IMR-90 (cell line): ENCODE measurements at regions not wholly inside any gene's neighbourhood (a gene's known extent, or its start where the extent isn't known, plus 50 kb on each side); places are given as distances from the start of the nearest gene placed in this dataset.

ENCODE experiments used
- CHD1 ChIP-seq: IDR thresholded peaks from 2 replicates; pipeline ENCODE4 v1.6.1; 2012; ENCODE audit warnings: low read depth, low read length, improper control_type of control experiment
- CTCF ChIP-seq: conservative IDR thresholded peaks from 2 replicates; pipeline ENCODE4 v1.5.1; 2012; ENCODE audit warnings: mild to moderate bottlenecking, low read depth, low read length, improper control_type of control experiment
- ELK1 ChIP-seq: fragments of 150-350 bp; IDR thresholded peaks from 2 replicates; pipeline ENCODE4 v1.6.1; 2016; ENCODE audit warnings: low read depth, mild to moderate bottlenecking, low read length, moderate library complexity, borderline replicate concordance
- FOS ChIP-seq: fragments of 150-350 bp; IDR thresholded peaks from 2 replicates; pipeline ENCODE4 v1.6.1; 2016; ENCODE audit warnings: low read depth, low read length
- POLR2A ChIP-seq: IDR thresholded peaks from 2 replicates; pipeline ENCODE4 v1.6.1; 2012; ENCODE audit warnings: mild to moderate bottlenecking, low read depth, low read length
- RFX5 ChIP-seq: IDR thresholded peaks from 2 replicates; pipeline ENCODE4 v1.8.0; 2012; ENCODE audit warnings: low read depth, mild to moderate bottlenecking, low read length, moderate library complexity

DNA sequence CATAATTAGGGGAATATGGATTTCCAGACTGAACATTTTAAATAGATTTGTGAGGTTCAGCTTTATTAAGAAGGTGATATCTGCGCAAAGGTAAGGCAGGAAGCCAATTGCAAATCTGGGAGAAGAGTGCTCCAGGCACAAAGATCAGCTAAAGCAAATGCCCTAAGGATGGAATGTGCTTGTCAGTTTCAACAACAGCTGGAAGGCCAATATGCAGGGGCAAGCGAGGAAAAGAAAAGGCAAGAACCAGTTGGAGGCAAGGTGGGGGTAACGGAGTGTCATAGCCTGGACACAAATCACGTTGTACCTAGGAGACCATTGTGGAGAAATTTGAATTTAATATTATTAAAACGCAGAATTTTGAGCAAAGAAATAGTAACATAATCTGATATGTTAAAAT lies 1710.3 kb upstream of the PCDH7 start:
- TF ChIP-seq CTCF: no peak
- no peak for TF ChIP-seq FOS
- TF ChIP-seq RFX5: no peak
- TF ChIP-seq POLR2A: no peak
- no peak for TF ChIP-seq ELK1
- TF ChIP-seq CHD1: no peak
